HepG2 (cell line): ENCODE measurements at regions not wholly inside any gene's neighbourhood (a gene's known extent, or its start where the extent isn't known, plus 50 kb on each side); places are given as distances from the start of the nearest gene placed in this dataset.

Experiments
- FOXO1 ChIP-seq: sonication (generic); formaldehyde crosslinking; IDR thresholded peaks from 2 replicates; pipeline ENCODE4 v1.4.0; 2020; ENCODE audit warnings: missing genetic modification reagents
- HCFC1 ChIP-seq: fragments of 150-350 bp; IDR thresholded peaks from 2 replicates; pipeline ENCODE4 v1.6.1; 2014; ENCODE audit warnings: low read depth, low read length
- YEATS4 ChIP-seq: sonication (generic); formaldehyde crosslinking; IDR thresholded peaks from 2 replicates; pipeline ENCODE4 v1.4.0; 2020; ENCODE audit warnings: missing genetic modification reagents, borderline replicate concordance
- ZNF740 ChIP-seq: sonication (generic); formaldehyde crosslinking; IDR thresholded peaks from 2 replicates; pipeline ENCODE4 v1.4.0; 2020; ENCODE audit warnings: missing genetic modification reagents
- TF ChIP-seq, protein P1 (sequence below): sonication (generic); formaldehyde crosslinking; IDR thresholded peaks from 2 replicates; pipeline ENCODE4 v1.5.0; 2020; ENCODE audit warnings: mild to moderate bottlenecking, missing genetic modification reagents, moderate library complexity
- TF ChIP-seq, protein P2 (sequence below), 2 experiments: sonication (generic) in 1 of 2; formaldehyde crosslinking in 1 of 2; IDR thresholded peaks; 2 replicates each; pipeline versions ENCODE4 v1.4.0 to v1.6.1; 2018 to 2020; ENCODE audit warnings: missing genetic modification reagents in 2 of 2, borderline replicate concordance in 1 of 2, low read depth in 1 of 2, mild to moderate bottlenecking in 1 of 2, missing biosample characterization in 1 of 2

DNA sequence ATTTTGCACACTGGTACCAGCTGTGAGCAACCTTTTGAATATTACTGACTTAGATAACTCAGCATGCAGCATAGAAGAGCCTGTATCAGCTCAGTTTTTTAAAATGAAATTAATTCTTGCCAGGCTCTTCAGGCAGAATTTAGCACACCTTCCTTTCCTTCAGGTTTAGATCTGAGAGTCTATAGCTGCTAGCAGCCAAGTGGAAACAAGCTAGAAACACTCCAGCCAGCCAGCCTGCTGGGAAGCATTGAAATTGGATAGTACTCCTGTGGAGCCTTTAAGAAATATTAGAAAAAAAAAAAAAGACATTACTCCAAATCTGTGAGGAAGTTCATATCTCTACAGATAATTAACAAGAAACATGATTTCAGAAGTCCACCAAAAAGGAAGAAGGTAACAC is 812.2 kb downstream of the DTWD2 start:
- TF ChIP-seq HCFC1 = no peak
- TF ChIP-seq, protein P1, sequence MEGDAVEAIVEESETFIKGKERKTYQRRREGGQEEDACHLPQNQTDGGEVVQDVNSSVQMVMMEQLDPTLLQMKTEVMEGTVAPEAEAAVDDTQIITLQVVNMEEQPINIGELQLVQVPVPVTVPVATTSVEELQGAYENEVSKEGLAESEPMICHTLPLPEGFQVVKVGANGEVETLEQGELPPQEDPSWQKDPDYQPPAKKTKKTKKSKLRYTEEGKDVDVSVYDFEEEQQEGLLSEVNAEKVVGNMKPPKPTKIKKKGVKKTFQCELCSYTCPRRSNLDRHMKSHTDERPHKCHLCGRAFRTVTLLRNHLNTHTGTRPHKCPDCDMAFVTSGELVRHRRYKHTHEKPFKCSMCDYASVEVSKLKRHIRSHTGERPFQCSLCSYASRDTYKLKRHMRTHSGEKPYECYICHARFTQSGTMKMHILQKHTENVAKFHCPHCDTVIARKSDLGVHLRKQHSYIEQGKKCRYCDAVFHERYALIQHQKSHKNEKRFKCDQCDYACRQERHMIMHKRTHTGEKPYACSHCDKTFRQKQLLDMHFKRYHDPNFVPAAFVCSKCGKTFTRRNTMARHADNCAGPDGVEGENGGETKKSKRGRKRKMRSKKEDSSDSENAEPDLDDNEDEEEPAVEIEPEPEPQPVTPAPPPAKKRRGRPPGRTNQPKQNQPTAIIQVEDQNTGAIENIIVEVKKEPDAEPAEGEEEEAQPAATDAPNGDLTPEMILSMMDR = no peak
- TF ChIP-seq FOXO1 (CRISPR knock-in tag) = no peak
- TF ChIP-seq, protein P2, sequence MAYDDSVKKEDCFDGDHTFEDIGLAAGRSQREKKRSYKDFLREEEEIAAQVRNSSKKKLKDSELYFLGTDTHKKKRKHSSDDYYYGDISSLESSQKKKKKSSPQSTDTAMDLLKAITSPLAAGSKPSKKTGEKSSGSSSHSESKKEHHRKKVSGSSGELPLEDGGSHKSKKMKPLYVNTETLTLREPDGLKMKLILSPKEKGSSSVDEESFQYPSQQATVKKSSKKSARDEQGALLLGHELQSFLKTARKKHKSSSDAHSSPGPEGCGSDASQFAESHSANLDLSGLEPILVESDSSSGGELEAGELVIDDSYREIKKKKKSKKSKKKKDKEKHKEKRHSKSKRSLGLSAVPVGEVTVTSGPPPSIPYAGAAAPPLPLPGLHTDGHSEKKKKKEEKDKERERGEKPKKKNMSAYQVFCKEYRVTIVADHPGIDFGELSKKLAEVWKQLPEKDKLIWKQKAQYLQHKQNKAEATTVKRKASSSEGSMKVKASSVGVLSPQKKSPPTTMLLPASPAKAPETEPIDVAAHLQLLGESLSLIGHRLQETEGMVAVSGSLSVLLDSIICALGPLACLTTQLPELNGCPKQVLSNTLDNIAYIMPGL (CRISPR knock-in tag; IDR thresholded peaks at IDR 0.05; ENCODE audit: borderline replicate concordance in 1 of 2, low read depth in 1 of 2) = no peak
- no peak for TF ChIP-seq ZNF740 (CRISPR knock-in tag)
- no peak for TF ChIP-seq YEATS4 (CRISPR knock-in tag)
